GM23248 (cell line): ENCODE measurements at regions not wholly inside any gene's neighbourhood (a gene's known extent, or its start where the extent isn't known, plus 50 kb on each side); places are given as distances from the start of the nearest gene placed in this dataset.

Experiments
- EZH2 ChIP-seq: fragments of 200-600 bp; sonication (generic); IDR thresholded peaks from 2 replicates; pipeline ENCODE4 v1.6.1; 2018; ENCODE audit warnings: antibody characterized with exemption, mild to moderate bottlenecking; ENCODE audit not compliant: insufficient read depth, poor library complexity, severe bottlenecking
- EZH2phosphoT487 ChIP-seq: fragments of 200-600 bp; sonication (generic); IDR thresholded peaks from 2 replicates; pipeline ENCODE4 v1.6.1; 2018; ENCODE audit warnings: antibody characterized with exemption, moderate library complexity, mild to moderate bottlenecking, low read depth; ENCODE audit not compliant: insufficient read depth

GRCh38 chr7:52095861-52096260 lies 779.3 kb upstream of the COBL start:
- no peak for TF ChIP-seq EZH2phosphoT487
- no peak for TF ChIP-seq EZH2
